A549 (cell line): ENCODE measurements at regions not wholly inside any gene's neighbourhood (a gene's known extent, or its start where the extent isn't known, plus 50 kb on each side); places are given as distances from the start of the nearest gene placed in this dataset.

Experiments
- ATAC-seq, 2 experiments: fragments of 200-7000 bp in 1 of 2; fragments of >200 bp in 1 of 2; cut with Nextera tagmentation in 1 of 2; cut with Tn5 transposase in 1 of 2; 3 replicates each; pipeline versions ENCODE4 v1.8.0 to v1.9.1; 2018 to 2020; ENCODE audit warnings: mild to moderate bottlenecking in 1 of 2, moderate library complexity in 1 of 2
- CTCF ChIA-PET: fragments of 300-600 bp; sonication (Branson Sonifier 250); formaldehyde crosslinking; extraction: SDS; loops from one replicate; lab custom pipeline; 2021; ENCODE audit warnings: antibody characterized with exemption, inconsistent platforms; lab: Yijun Ruan, JAX
- POLR2A ChIA-PET: fragments of 350-600 bp; formaldehyde crosslinking; extraction: SDS; loops from one replicate; lab custom pipeline; 2021; ENCODE audit warnings: antibody characterized with exemption, inconsistent platforms; lab: Yijun Ruan, JAX
- DNase-seq, 2 experiments: peaks; one replicate each; pipeline versions ENCODE4 v3.0.0 to v3.0.0-alpha.2; 2011 to 2016; ENCODE audit warnings: low read depth in 1 of 2, low spot score in 1 of 2
- FAIRE-seq: peaks from 2 replicates; lab custom pipeline; 2011; peaks lifted over from hg19 to GRCh38; lab: Jason Lieb, UNC
- H3K27ac ChIP-seq, 2 experiments: fragments of >200 bp; sonication (Bioruptor Twin); formaldehyde crosslinking; 3 replicates each; pipeline ENCODE4 v1.5.1; 2016 to 2017
- H3K4me1 ChIP-seq: fragments of >200 bp; sonication (Bioruptor Twin); formaldehyde crosslinking; 3 replicates; pipeline ENCODE4 v1.6.1; 2016
- H3K4me2 ChIP-seq: fragments of >200 bp; sonication (Bioruptor Twin); formaldehyde crosslinking; 3 replicates; pipeline ENCODE4 v1.6.1; 2016
- H3K4me3 ChIP-seq: fragments of >200 bp; sonication (Bioruptor Twin); formaldehyde crosslinking; 3 replicates; pipeline ENCODE4 v1.5.1; 2016
- H3K9me3 ChIP-seq: fragments of >200 bp; sonication (Bioruptor Twin); formaldehyde crosslinking; 3 replicates; pipeline ENCODE4 v1.6.1; 2016
- BHLHE40 ChIP-seq: IDR thresholded peaks from 2 replicates; pipeline ENCODE4 v1.6.1; 2012; ENCODE audit warnings: low read depth, low read length, inconsistent platforms
- CHD4 ChIP-seq: fragments of 200-600 bp; sonication (generic); IDR thresholded peaks from 2 replicates; pipeline ENCODE4 v1.6.1; 2016; ENCODE audit warnings: antibody characterized with exemption, mild to moderate bottlenecking, borderline replicate concordance
- EHF ChIP-seq: fragments of 250-450 bp; sonication (Bioruptor Pico); IDR thresholded peaks from 2 replicates; pipeline ENCODE4 v1.5.0; 2020; ENCODE audit warnings: mild to moderate bottlenecking
- FOSL2 ChIP-seq, 2 experiments: fragments of 450-650 bp in 1 of 2; fragments of >200 bp in 1 of 2; sonication (Bioruptor Twin) in 1 of 2; formaldehyde crosslinking; IDR thresholded peaks; 2 replicates each; pipeline versions ENCODE4 v1.5.0 to v1.6.1; 2016 to 2020; ENCODE audit warnings: mild to moderate bottlenecking in 1 of 2, moderate library complexity in 1 of 2
- HES2 ChIP-seq: fragments of >200 bp; sonication (Bioruptor Twin); formaldehyde crosslinking; IDR thresholded peaks from 2 replicates; pipeline ENCODE4 v1.6.1; 2016
- KDM5A ChIP-seq: fragments of 200-600 bp; sonication (generic); IDR thresholded peaks from 2 replicates; pipeline ENCODE4 v1.6.1; 2016; ENCODE audit warnings: antibody characterized with exemption, mild to moderate bottlenecking
- MAFK ChIP-seq: fragments of 450-650 bp; IDR thresholded peaks from 2 replicates; pipeline ENCODE4 v1.6.1; 2014; ENCODE audit not compliant: partially characterized antibody
- MYC ChIP-seq: IDR thresholded peaks from 2 replicates; pipeline ENCODE4 v1.6.1; 2012; ENCODE audit warnings: mild to moderate bottlenecking, inconsistent platforms, low read length, improper control_type of control experiment, borderline replicate concordance
- PHF8 ChIP-seq: fragments of 200-600 bp; sonication (generic); IDR thresholded peaks from 2 replicates; pipeline ENCODE4 v1.6.1; 2016; ENCODE audit warnings: low read depth, mild to moderate bottlenecking, antibody characterized with exemption, moderate library complexity, borderline replicate concordance
- POLR2AphosphoS2 ChIP-seq: conservative IDR thresholded peaks from 2 replicates; pipeline ENCODE4 v1.6.1; 2012; ENCODE audit warnings: low read length, improper control_type of control experiment, inconsistent platforms
- RCOR1 ChIP-seq: fragments of 150-350 bp; IDR thresholded peaks from 2 replicates; pipeline ENCODE4 v1.6.1; 2014; ENCODE audit warnings: antibody characterized with exemption, low read length, low read depth
- RFX5 ChIP-seq: fragments of 450-650 bp; IDR thresholded peaks from 2 replicates; pipeline ENCODE4 v1.7.1; 2014; ENCODE audit warnings: antibody characterized with exemption, mild to moderate bottlenecking, moderate library complexity
- USF2 ChIP-seq: fragments of 450-650 bp; IDR thresholded peaks from 2 replicates; pipeline ENCODE4 v1.6.1; 2014; ENCODE audit warnings: antibody characterized with exemption
- ZNF302 ChIP-seq: fragments of 250-450 bp; sonication (Bioruptor Pico); IDR thresholded peaks from 2 replicates; pipeline ENCODE4 v1.9.0; 2021; ENCODE audit warnings: inconsistent platforms, mild to moderate bottlenecking, moderate library complexity
- WGBS: methylation state at CpG from one replicate; pipeline ENCODE4 v1.1.6; 2017; ENCODE audit errors: missing lambda C conversion rate; 5-methylcytosine and 5-hydroxymethylcytosine counted together
- TF ChIP-seq, protein P1 (sequence below): fragments of >200 bp; sonication (Bioruptor Twin); formaldehyde crosslinking; IDR thresholded peaks from 3 replicates; pipeline ENCODE4 v1.6.1; 2016
- TF ChIP-seq, protein P2 (sequence below): fragments of 150-350 bp; IDR thresholded peaks from 2 replicates; pipeline ENCODE4 v1.6.1; 2014; ENCODE audit warnings: low read depth, mild to moderate bottlenecking, low read length
- TF ChIP-seq, protein P3 (sequence below): IDR thresholded peaks from 2 replicates; pipeline ENCODE4 v1.6.1; 2012
- TF ChIP-seq, protein P4 (sequence below): fragments of >200 bp; sonication (Bioruptor Twin); formaldehyde crosslinking; IDR thresholded peaks from 3 replicates; pipeline ENCODE4 v1.5.1; 2016

GRCh38 chr10:29703271-29703670, 68.5 kb upstream of the SVIL start:
- H3K4me3 ChIP-seq: no peak overlapping the region
- ATAC-seq: no peak

GRCh38 chr10:29702273-29703164, 67.7 kb upstream of the SVIL start:
- DNase-seq (no peak), FAIRE-seq (no peak), ATAC-seq (no peak)
- Histone ChIP-seq H3K4me3 (no peak overlapping the region), H3K4me2 (no peak overlapping the region), H3K4me1 (peaks cover 13% of the 10 kb centered on the region; the same call in 1 of the 3 replicates), H3K9me3 (no peaks in the 10 kb centered on the region), H3K27ac (no peak overlapping the region)
- ChIA-PET POLR2A (no interaction called here), CTCF (interaction anchor here (0.8 to 1.5 kb wide), 4 partner anchors 32 to 156 kb away, joined by 3 to 5 read pairs (median 4); no protein-coding TSS in a partner anchor)
- 78% methylated on average over 10 of the region's 10 CpGs for WGBS
- TF ChIP-seq RFX5 (no peak), HES2 (no peak), RCOR1 (no peak), CHD4 (no peak), EHF (CRISPR knock-in tag) (no peak), ZNF302 (CRISPR knock-in tag) (no peak), BHLHE40 (no peak), KDM5A (no peak), MYC (no peak), FOSL2 (IDR thresholded peaks at IDR 0.05) (no peak), FOSL2 (CRISPR knock-in tag; IDR thresholded peaks at IDR 0.05) (no peak), POLR2AphosphoS2 (no peak), USF2 (no peak), MAFK (no peak), PHF8 (no peak)
- TF ChIP-seq, protein P1, sequence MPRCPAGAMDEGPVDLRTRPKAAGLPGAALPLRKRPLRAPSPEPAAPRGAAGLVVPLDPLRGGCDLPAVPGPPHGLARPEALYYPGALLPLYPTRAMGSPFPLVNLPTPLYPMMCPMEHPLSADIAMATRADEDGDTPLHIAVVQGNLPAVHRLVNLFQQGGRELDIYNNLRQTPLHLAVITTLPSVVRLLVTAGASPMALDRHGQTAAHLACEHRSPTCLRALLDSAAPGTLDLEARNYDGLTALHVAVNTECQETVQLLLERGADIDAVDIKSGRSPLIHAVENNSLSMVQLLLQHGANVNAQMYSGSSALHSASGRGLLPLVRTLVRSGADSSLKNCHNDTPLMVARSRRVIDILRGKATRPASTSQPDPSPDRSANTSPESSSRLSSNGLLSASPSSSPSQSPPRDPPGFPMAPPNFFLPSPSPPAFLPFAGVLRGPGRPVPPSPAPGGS: no peak
- TF ChIP-seq, protein P2, sequence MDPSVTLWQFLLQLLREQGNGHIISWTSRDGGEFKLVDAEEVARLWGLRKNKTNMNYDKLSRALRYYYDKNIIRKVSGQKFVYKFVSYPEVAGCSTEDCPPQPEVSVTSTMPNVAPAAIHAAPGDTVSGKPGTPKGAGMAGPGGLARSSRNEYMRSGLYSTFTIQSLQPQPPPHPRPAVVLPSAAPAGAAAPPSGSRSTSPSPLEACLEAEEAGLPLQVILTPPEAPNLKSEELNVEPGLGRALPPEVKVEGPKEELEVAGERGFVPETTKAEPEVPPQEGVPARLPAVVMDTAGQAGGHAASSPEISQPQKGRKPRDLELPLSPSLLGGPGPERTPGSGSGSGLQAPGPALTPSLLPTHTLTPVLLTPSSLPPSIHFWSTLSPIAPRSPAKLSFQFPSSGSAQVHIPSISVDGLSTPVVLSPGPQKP: no peak

More at GRCh38 chr10:29703271-29703670, 68.5 kb upstream of the SVIL start:
- WGBS: 81% methylated on average over 6 of the region's 9 CpGs
- no peak overlapping the region for H3K27ac ChIP-seq
- DNase-seq (no peak), FAIRE-seq (no peak)
- no peaks in the 10 kb centered on the region for H3K9me3 ChIP-seq
- no peak overlapping the region for H3K4me2 ChIP-seq
- peaks cover 13% of the 10 kb centered on the region; the same call in 1 of the 3 replicates for H3K4me1 ChIP-seq
- TF ChIP-seq, protein P1: no peak
- no peak for TF ChIP-seq USF2
- TF ChIP-seq, protein P3, sequence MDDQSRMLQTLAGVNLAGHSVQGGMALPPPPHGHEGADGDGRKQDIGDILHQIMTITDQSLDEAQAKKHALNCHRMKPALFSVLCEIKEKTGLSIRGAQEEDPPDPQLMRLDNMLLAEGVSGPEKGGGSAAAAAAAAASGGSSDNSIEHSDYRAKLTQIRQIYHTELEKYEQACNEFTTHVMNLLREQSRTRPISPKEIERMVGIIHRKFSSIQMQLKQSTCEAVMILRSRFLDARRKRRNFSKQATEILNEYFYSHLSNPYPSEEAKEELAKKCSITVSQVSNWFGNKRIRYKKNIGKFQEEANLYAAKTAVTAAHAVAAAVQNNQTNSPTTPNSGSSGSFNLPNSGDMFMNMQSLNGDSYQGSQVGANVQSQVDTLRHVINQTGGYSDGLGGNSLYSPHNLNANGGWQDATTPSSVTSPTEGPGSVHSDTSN: no peak
- TF ChIP-seq, protein P4, sequence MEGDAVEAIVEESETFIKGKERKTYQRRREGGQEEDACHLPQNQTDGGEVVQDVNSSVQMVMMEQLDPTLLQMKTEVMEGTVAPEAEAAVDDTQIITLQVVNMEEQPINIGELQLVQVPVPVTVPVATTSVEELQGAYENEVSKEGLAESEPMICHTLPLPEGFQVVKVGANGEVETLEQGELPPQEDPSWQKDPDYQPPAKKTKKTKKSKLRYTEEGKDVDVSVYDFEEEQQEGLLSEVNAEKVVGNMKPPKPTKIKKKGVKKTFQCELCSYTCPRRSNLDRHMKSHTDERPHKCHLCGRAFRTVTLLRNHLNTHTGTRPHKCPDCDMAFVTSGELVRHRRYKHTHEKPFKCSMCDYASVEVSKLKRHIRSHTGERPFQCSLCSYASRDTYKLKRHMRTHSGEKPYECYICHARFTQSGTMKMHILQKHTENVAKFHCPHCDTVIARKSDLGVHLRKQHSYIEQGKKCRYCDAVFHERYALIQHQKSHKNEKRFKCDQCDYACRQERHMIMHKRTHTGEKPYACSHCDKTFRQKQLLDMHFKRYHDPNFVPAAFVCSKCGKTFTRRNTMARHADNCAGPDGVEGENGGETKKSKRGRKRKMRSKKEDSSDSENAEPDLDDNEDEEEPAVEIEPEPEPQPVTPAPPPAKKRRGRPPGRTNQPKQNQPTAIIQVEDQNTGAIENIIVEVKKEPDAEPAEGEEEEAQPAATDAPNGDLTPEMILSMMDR: no peak
- ChIA-PET CTCF (interaction anchor here (0.8 to 1.0 kb wide), 2 partner anchors 35 to 155 kb away, joined by 3 read pairs; no protein-coding TSS in a partner anchor), POLR2A (no interaction called here)
